Activated CD8-positive, alpha-beta T cell treated with anti-CD3 and anti-CD28 coated beads for 36 hours (primary cell): ENCODE measurements at regions not wholly inside any gene's neighbourhood (a gene's known extent, or its start where the extent isn't known, plus 50 kb on each side); places are given as distances from the start of the nearest gene placed in this dataset.

Source experiments
- ATAC-seq: fragments of 200-7000 bp; cut with Tn5 transposase; one replicate; pipeline ENCODE4 v1.10.0; 2021; ENCODE audit warnings: mild to moderate bottlenecking, moderate library complexity
- CTCF ChIA-PET: fragments of 350-600 bp; sonication (Branson Sonifier 250); formaldehyde crosslinking; loops from one replicate; lab custom pipeline; 2021; ENCODE audit warnings: antibody characterized with exemption; lab: Charles Lee
- POLR2A ChIA-PET: fragments of 350-600 bp; sonication (Branson Sonifier 250); formaldehyde crosslinking; loops from one replicate; lab custom pipeline; 2021; ENCODE audit warnings: antibody characterized with exemption; lab: Charles Lee
- DNase-seq: peaks from one replicate; pipeline ENCODE4 v3.0.0-alpha.2; 2020
- H3K27ac Mint-ChIP-seq: one replicate; pipeline ENCODE4 v1.8.0; 2021; ENCODE audit warnings: mild to moderate bottlenecking, mixed read lengths
- H3K27me3 Mint-ChIP-seq: one replicate; pipeline ENCODE4 v1.8.0; 2021; ENCODE audit warnings: mixed read lengths
- H3K36me3 Mint-ChIP-seq: one replicate; pipeline ENCODE4 v1.8.0; 2021; ENCODE audit warnings: low read depth, mixed read lengths
- H3K4me1 Mint-ChIP-seq: one replicate; pipeline ENCODE4 v1.8.0; 2021; ENCODE audit warnings: low read depth, mixed read lengths
- H3K4me3 Mint-ChIP-seq: one replicate; pipeline ENCODE4 v1.8.0; 2021; ENCODE audit warnings: mild to moderate bottlenecking, moderate library complexity, mixed read lengths
- H3K9me3 Mint-ChIP-seq: one replicate; pipeline ENCODE4 v1.8.0; 2021; ENCODE audit warnings: mixed read lengths
- CTCF ChIP-seq: fragments of 200-600 bp; IDR thresholded peaks from one replicate; pipeline ENCODE4 v1.8.0; 2022; ENCODE audit warnings: antibody characterized with exemption, mild to moderate bottlenecking
- intact Hi-C: fragments of 100-400 bp; cut with micrococcal nuclease; formaldehyde crosslinking; loops from one replicate; pipeline ENCODE4 v1.10.0; 2022

- no peaks in the 10 kb centered on the region for H3K36me3 Mint-ChIP-seq
- H3K9me3 Mint-ChIP-seq, result no peaks in the 10 kb centered on the region
- TF ChIP-seq CTCF, result no peak
- no peak overlapping the region for H3K4me3 Mint-ChIP-seq
- intact Hi-C loops, result no loop called here
- H3K4me1 Mint-ChIP-seq, result peaks cover under 1% of the 10 kb centered on the region
- H3K27ac Mint-ChIP-seq, result no peak overlapping the region
- ChIA-PET CTCF (interaction anchor here (0.7 kb wide), 1 partner anchor 9 kb away, joined by 3 read pairs; no protein-coding TSS in a partner anchor), POLR2A (no interaction called here)
- no peaks in the 10 kb centered on the region for H3K27me3 Mint-ChIP-seq
- ATAC-seq (no peak), DNase-seq (no peak)
These were observed 491.8 kb upstream of the TBL1XR1 start for GRCh38 chr3:177689077-177689476.

- no peaks in the 10 kb centered on the region for H3K36me3 Mint-ChIP-seq
- ATAC-seq (no peak), DNase-seq (no peak)
- no peak for TF ChIP-seq CTCF
- CTCF ChIA-PET, result interaction anchor here (0.7 kb wide), 1 partner anchor 10 kb away, joined by 3 read pairs; no protein-coding TSS in a partner anchor
- no peak overlapping the region for H3K4me3 Mint-ChIP-seq
- H3K4me1 Mint-ChIP-seq, result peaks cover 6% of the 10 kb centered on the region
- H3K9me3 Mint-ChIP-seq, result no peaks in the 10 kb centered on the region
- H3K27me3 Mint-ChIP-seq, result no peaks in the 10 kb centered on the region
- POLR2A ChIA-PET, result no interaction called here
- H3K27ac Mint-ChIP-seq, result no peak overlapping the region
- intact Hi-C loops, result no loop called here
These were observed 492.6 kb upstream of the TBL1XR1 start for GRCh38 chr3:177689869-177690268.

- Mint-ChIP-seq H3K36me3 (no peaks in the 10 kb centered on the region), H3K4me1 (peaks cover 6% of the 10 kb centered on the region), H3K27ac (no peak overlapping the region), H3K4me3 (no peak overlapping the region), H3K9me3 (no peaks in the 10 kb centered on the region), H3K27me3 (no peaks in the 10 kb centered on the region)
- no peak for ATAC-seq
- TF ChIP-seq CTCF, result no peak
- DNase-seq, result no peak
- ChIA-PET POLR2A (no interaction called here), CTCF (no interaction called here)
- intact Hi-C loops, result no loop called here
These were observed 493.0 kb upstream of the TBL1XR1 start for GRCh38 chr3:177690306-177690705.

- CTCF ChIA-PET, result interaction anchor here (0.6 kb wide), 1 partner anchor 74 kb away, joined by 3 read pairs; no protein-coding TSS in a partner anchor
- H3K9me3 Mint-ChIP-seq, result no peaks in the 10 kb centered on the region
- intact Hi-C loops, result no loop called here
These were observed 495.2 kb upstream of the TBL1XR1 start for GRCh38 chr3:177692304-177692975.

More at GRCh38 chr3:177692304-177692975, 495.2 kb upstream of the TBL1XR1 start:
- peaks cover 6% of the 10 kb centered on the region for H3K4me1 Mint-ChIP-seq
- ATAC-seq (no peak), DNase-seq (no peak)
- H3K4me3 Mint-ChIP-seq, result no peak overlapping the region
- H3K27ac Mint-ChIP-seq, result no peak overlapping the region
- no peaks in the 10 kb centered on the region for H3K36me3 Mint-ChIP-seq
- POLR2A ChIA-PET, result no interaction called here
- no peak for TF ChIP-seq CTCF
- no peaks in the 10 kb centered on the region for H3K27me3 Mint-ChIP-seq
